Activated CD4-positive, alpha-beta T cell treated with anti-CD3 and anti-CD28 coated beads, Interleukin-2, amount 10 ng/mL, durations not matched to agents 7 days and 5 days (primary cell): ENCODE measurements at regions not wholly inside any gene's neighbourhood (a gene's known extent, or its start where the extent isn't known, plus 50 kb on each side); places are given as distances from the start of the nearest gene placed in this dataset.
"Not testable (repeated sequence)": the region's sequence is repeated elsewhere in the genome, so short reads cannot be mapped to it uniquely, and the experiment has no call there.

ENCODE experiments used
- CTCF ChIA-PET: fragments of 350-600 bp; sonication (Branson Sonifier 250); formaldehyde crosslinking; loops from one replicate; lab custom pipeline; 2021; ENCODE audit warnings: antibody characterized with exemption; lab: Charles Lee
- POLR2A ChIA-PET: fragments of 350-600 bp; sonication (Branson Sonifier 250); formaldehyde crosslinking; loops from one replicate; lab custom pipeline; 2021; ENCODE audit warnings: antibody characterized with exemption; lab: Charles Lee
- DNase-seq: peaks from one replicate; pipeline ENCODE4 v3.0.0-alpha.2; 2020
- H3K27ac Mint-ChIP-seq: one replicate; pipeline ENCODE4 v1.8.0; 2021; ENCODE audit warnings: mild to moderate bottlenecking, moderate library complexity, mixed read lengths
- H3K27me3 Mint-ChIP-seq: one replicate; pipeline ENCODE4 v1.8.0; 2021; ENCODE audit warnings: mixed read lengths
- H3K36me3 Mint-ChIP-seq: one replicate; pipeline ENCODE4 v1.8.0; 2021; ENCODE audit warnings: low read depth, mixed read lengths
- H3K4me1 Mint-ChIP-seq: one replicate; pipeline ENCODE4 v1.8.0; 2021; ENCODE audit warnings: mixed read lengths
- H3K4me3 Mint-ChIP-seq: one replicate; pipeline ENCODE4 v1.8.0; 2021; ENCODE audit warnings: mild to moderate bottlenecking, moderate library complexity, mixed read lengths
- H3K9me3 Mint-ChIP-seq: one replicate; pipeline ENCODE4 v1.8.0; 2021; ENCODE audit warnings: mixed read lengths

DNA sequence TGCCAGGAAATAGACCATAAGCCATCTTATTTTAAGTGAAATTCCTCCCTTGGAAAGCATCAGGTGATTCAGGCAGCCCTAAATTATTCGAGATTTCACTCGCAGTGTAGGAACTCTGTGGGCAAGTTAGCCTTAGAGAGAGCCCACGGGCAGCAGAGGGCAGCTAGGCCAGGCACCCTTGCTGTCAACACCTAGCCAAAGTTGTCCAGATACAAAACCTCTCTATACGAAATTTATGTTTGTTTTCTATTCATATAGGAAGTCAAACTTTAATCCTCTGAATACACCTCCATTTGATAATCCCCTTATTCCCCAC lies 1043.5 kb downstream of the GATA3 start:
- Mint-ChIP-seq H3K4me1 (peaks cover 26% of the 10 kb centered on the region), H3K27me3 (no peaks in the 10 kb centered on the region), H3K9me3 (peaks cover 7% of the 10 kb centered on the region), H3K27ac (no peak overlapping the region), H3K4me3 (no peak overlapping the region), H3K36me3 (peaks cover 2% of the 10 kb centered on the region)
- POLR2A ChIA-PET = no interaction called here
- CTCF ChIA-PET = no interaction called here
- no peak for DNase-seq

DNA sequence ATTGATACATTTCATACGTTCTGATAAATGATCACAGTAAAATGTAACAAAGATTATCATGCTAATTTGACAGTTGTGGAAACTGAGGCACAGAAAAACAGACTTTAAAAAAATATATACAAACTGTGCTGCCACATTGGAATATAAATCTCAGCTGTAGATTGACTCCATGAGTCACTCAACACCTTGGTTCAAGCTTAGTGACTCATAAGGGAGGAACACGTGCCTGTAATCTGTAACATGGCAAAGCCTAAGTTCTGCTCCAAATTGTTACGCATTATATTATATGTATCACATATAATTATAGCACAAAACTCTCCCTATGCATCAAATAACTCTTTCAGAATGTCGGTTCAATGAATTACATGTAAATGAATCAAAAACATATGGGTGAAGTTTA lies 1047.5 kb downstream of the GATA3 start:
- no peaks in the 10 kb centered on the region for H3K9me3 Mint-ChIP-seq
- H3K27me3 Mint-ChIP-seq = no peaks in the 10 kb centered on the region
- no peak overlapping the region for H3K4me3 Mint-ChIP-seq
- CTCF ChIA-PET = no interaction called here
- H3K36me3 Mint-ChIP-seq = no peaks in the 10 kb centered on the region
- peaks cover 12% of the 10 kb centered on the region for H3K4me1 Mint-ChIP-seq
- POLR2A ChIA-PET = no interaction called here
- H3K27ac Mint-ChIP-seq = no peak overlapping the region
- no peak for DNase-seq

DNA sequence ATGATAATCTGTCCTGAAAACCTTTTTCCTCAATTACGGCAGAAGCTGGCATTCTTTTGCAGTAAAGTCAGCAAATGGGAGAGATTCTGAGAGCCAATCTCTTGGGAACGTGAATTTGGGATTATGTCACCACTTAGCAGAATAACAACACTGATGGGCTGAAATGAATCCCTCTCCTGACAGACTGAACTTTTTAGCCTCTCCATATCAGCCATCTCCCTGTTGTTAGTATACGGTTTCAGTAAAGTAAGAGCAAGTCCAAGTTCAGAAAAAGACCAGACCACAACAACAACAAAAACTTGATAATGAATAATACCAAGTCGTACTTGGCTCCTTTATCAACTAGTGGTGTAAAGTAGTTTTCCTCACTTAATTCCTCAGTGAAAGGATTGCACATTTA lies 1048.8 kb downstream of the GATA3 start:
- Mint-ChIP-seq H3K27ac (no peak overlapping the region), H3K4me1 (peaks cover 2% of the 10 kb centered on the region), H3K9me3 (no peaks in the 10 kb centered on the region), H3K27me3 (no peaks in the 10 kb centered on the region), H3K4me3 (no peak overlapping the region), H3K36me3 (no peaks in the 10 kb centered on the region)
- ChIA-PET CTCF (no interaction called here), POLR2A (no interaction called here)
- no peak for DNase-seq

DNA sequence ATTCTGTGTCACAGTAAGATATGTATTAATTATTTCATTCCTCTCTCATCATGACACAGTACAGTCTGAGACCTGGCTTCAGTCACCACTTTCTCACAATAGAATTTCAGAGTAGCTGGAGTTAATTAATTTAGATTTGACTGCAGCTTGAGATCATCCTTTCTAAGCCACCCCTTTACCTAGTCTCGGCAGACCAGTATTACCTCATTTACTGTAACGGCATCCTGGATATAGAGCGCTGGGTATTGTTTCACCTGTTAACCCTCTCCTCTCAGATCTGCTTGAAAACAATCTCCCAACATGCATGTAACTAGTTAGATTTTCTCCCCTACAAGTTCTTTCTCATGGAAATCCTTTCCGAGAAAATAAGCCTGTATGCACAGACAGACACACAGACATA lies 1057.5 kb downstream of the GATA3 start:
- no peak for DNase-seq
- CTCF ChIA-PET = no interaction called here
- POLR2A ChIA-PET = no interaction called here
- H3K4me1 Mint-ChIP-seq = no peaks in the 10 kb centered on the region
- no peaks in the 10 kb centered on the region for H3K27me3 Mint-ChIP-seq
- H3K36me3 Mint-ChIP-seq = no peaks in the 10 kb centered on the region
- H3K9me3 Mint-ChIP-seq = no peaks in the 10 kb centered on the region
- no peak overlapping the region for H3K27ac Mint-ChIP-seq
- H3K4me3 Mint-ChIP-seq = no peak overlapping the region

DNA sequence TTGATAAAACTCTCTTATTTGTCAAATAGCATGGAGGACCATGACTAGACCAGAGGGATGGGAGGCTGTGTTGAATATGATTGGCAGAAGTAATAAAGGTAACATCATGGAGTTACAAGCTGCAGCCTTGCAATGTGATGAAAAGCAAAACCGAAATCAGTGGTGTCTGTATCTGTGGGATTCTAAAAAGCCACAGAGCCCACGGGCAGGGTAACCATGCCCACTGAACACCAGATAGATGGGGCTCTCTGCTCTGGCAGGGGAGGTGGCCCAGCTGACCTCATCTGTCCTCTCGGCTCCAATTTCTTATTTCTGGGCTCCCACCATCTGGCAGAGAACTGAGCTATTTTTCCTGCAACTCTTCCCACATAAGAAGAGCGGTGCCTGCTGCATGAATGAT lies 1072.2 kb downstream of the GATA3 start:
- Mint-ChIP-seq H3K4me3 (no peak overlapping the region), H3K27me3 (no peaks in the 10 kb centered on the region), H3K9me3 (no peaks in the 10 kb centered on the region), H3K4me1 (no peaks in the 10 kb centered on the region), H3K36me3 (no peaks in the 10 kb centered on the region), H3K27ac (no peak overlapping the region)
- ChIA-PET CTCF (no interaction called here), POLR2A (no interaction called here)
- no peak for DNase-seq

DNA sequence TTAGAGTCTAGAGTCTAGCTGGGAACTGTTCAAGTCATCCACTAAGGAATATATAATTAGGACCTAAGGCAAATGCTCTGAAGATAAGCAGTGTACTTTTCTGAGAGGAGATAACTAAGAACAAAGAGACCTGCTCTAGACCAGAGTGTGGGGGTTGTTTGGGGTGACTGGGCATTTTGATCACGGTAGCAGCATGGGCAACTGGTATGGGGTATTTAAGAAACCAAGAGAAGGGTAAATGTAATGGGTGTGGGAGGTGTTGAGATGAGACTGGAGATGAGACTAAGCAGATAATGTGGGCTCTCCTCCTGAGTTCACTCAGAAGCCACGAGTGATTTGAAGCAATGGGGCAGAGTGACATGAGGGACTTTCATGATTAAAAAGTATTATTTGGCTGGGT lies 1082.9 kb downstream of the GATA3 start:
- DNase-seq = no peak
- H3K9me3 Mint-ChIP-seq = no peaks in the 10 kb centered on the region
- no peaks in the 10 kb centered on the region for H3K4me1 Mint-ChIP-seq
- CTCF ChIA-PET = no interaction called here
- H3K36me3 Mint-ChIP-seq = no peaks in the 10 kb centered on the region
- POLR2A ChIA-PET = no interaction called here
- no peak overlapping the region for H3K4me3 Mint-ChIP-seq
- no peaks in the 10 kb centered on the region for H3K27me3 Mint-ChIP-seq
- H3K27ac Mint-ChIP-seq = no peak overlapping the region

DNA sequence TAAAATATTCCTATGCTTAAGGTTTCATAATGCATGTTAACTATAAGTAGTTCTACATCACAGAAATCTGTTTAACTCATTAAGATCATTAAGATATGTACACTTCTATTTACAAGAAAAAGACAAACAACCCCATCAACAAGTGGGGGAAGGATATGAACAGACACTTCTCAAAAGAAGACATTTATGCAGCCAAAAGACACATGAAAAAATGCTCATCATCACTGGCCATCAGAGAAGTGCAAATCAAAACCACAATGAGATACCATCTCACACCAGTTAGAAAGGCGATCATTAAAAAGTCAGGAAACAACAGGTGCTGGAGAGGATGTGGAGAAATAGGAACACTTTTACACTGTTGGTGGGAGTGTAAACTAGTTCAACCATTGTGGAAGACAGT lies 1084.3 kb downstream of the GATA3 start:
- H3K36me3 Mint-ChIP-seq, POLR2A ChIA-PET, H3K27me3 Mint-ChIP-seq, CTCF ChIA-PET, DNase-seq, H3K27ac Mint-ChIP-seq, H3K4me1 Mint-ChIP-seq, H3K4me3 Mint-ChIP-seq, H3K9me3 Mint-ChIP-seq: not testable (repeated sequence)

DNA sequence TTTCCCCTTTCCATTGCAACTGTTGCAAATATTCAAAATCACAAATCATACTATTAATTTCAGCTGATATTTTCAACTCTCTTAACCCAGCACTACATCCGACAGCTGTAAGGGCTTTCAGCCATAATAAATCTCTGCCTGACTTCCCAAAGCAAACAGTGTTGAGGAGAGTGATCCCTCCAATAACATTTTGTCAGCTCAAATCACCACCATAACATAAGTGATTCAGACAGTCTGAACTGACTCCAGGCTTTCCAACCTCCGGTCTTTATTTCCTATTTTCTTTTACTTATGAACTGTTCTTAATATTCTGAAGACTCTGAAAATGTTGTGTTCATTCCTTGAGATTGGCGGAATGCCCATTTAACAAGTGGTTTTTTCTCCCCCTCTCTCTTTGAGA lies 1085.9 kb downstream of the GATA3 start:
- no peaks in the 10 kb centered on the region for H3K4me1 Mint-ChIP-seq
- H3K4me3 Mint-ChIP-seq = no peak overlapping the region
- no peaks in the 10 kb centered on the region for H3K27me3 Mint-ChIP-seq
- DNase-seq = no peak
- no peak overlapping the region for H3K27ac Mint-ChIP-seq
- ChIA-PET POLR2A (no interaction called here), CTCF (no interaction called here)
- H3K36me3 Mint-ChIP-seq = no peaks in the 10 kb centered on the region
- no peaks in the 10 kb centered on the region for H3K9me3 Mint-ChIP-seq

DNA sequence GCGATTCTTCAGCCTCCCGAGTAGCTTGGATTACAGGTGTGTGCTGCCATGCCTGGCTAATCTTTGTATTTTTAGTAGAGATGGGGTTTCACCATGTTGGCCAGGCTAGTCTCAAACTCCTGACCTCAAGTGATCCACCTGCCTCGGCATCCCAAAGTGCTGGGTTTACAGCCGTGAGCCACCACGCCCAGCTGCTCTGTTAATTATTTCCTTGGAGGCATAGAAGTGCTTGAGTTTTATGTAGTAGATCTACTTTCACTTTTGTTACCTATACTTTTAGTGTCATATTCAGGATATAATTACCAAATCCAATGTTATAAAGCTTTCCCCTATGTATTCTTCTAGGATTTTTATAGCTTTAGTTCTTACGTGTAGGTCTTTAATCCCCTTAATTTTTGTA lies 1093.0 kb downstream of the GATA3 start:
- H3K9me3 Mint-ChIP-seq = no peaks in the 10 kb centered on the region
- CTCF ChIA-PET = interaction anchor here (0.7 kb wide), 1 partner anchor 1242 kb away, joined by 3 read pairs; no protein-coding TSS in a partner anchor
- no peaks in the 10 kb centered on the region for H3K36me3 Mint-ChIP-seq
- no peaks in the 10 kb centered on the region for H3K27me3 Mint-ChIP-seq
- DNase-seq = no peak
- no peak overlapping the region for H3K27ac Mint-ChIP-seq
- H3K4me3 Mint-ChIP-seq = no peak overlapping the region
- POLR2A ChIA-PET = no interaction called here
- H3K4me1 Mint-ChIP-seq = no peaks in the 10 kb centered on the region

DNA sequence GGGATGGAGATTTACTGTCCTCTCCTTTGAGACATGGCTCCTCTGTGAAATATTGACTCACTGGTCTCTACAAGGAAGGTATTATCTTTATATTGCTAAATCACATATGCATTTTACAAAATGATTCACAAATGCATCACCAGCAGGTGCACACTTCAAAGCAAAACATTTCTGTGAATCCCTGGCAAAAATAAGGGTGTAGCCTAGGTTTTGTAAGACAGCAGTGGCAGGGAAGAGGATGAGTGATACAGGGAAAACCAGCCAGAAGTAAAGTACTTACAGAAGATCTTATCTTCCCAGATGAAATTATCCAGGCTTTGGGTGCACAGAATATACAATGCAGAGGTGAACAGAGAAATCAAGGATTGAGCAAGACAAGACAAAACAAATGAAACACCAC lies 1094.6 kb downstream of the GATA3 start:
- Mint-ChIP-seq H3K4me3 (no peak overlapping the region), H3K27ac (no peak overlapping the region), H3K27me3 (no peaks in the 10 kb centered on the region), H3K36me3 (no peaks in the 10 kb centered on the region), H3K9me3 (no peaks in the 10 kb centered on the region), H3K4me1 (no peaks in the 10 kb centered on the region)
- no peak for DNase-seq
- ChIA-PET POLR2A (no interaction called here), CTCF (no interaction called here)

DNA sequence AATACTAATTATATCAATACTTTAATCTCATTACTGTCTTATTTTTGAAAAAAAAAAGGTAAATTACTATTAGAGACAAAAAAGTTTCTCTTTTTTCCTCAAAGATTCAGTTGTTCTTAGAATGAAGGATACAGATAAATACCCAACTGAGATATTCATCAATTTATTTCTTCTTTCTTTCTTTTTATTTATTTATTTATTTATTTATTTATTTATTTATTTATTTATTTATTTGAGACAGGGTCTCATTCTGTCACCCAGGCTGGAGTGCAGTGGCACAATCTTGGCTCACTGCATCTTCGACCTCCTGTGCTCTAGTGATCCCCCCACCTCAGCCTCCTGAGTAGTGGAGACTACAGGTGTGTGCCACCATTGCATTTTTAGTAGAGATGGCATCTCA lies 1098.6 kb downstream of the GATA3 start:
- H3K36me3 Mint-ChIP-seq, H3K4me3 Mint-ChIP-seq, H3K27me3 Mint-ChIP-seq, H3K4me1 Mint-ChIP-seq, POLR2A ChIA-PET, H3K27ac Mint-ChIP-seq, DNase-seq, CTCF ChIA-PET, H3K9me3 Mint-ChIP-seq: not testable (repeated sequence)

DNA sequence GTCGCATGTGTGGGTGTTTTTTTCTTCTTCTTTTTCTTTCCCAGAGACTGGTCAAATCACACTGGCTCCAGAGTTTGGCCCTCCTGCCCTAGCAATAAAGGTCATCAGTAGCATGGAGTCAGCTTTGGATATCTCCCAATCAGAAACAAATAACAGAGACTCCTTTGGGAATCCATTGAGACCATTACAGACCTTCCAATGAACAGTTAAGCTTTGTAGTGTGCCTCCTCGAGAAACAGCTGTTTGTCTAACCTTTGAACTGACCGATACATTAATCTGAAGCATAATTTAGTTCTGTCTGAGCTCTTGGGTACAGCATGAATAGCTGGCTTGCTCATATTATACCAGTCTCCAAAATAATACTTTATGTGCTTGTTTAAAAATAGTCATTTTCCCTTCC lies 1103.2 kb downstream of the GATA3 start:
- Mint-ChIP-seq H3K4me3 (no peak overlapping the region), H3K9me3 (peaks cover 14% of the 10 kb centered on the region), H3K27me3 (no peaks in the 10 kb centered on the region), H3K27ac (no peak overlapping the region), H3K4me1 (no peaks in the 10 kb centered on the region), H3K36me3 (no peaks in the 10 kb centered on the region)
- DNase-seq = no peak
- CTCF ChIA-PET = no interaction called here
- POLR2A ChIA-PET = no interaction called here

DNA sequence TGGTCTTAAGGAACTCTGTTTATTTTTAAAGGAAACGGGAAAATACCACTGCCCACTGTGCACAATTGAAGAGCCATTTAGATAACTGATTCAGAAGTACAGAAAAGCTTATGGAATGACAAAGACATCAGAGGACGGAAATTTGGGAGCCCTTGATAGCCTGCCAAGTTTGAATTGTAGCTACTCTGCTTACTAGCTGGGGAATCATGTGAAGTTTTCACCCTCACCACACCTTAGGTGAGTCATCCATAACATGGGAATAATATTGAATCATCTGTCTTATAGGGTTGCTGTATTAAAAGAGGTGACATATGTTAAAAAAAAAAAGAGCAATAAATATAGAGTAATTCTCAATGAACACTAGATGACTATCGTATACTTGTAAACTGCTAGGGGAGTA lies 1104.2 kb downstream of the GATA3 start:
- DNase-seq = no peak
- CTCF ChIA-PET = interaction anchor here (0.5 kb wide), 1 partner anchor 402 kb away, joined by 4 read pairs; no protein-coding TSS in a partner anchor
- H3K36me3 Mint-ChIP-seq = no peaks in the 10 kb centered on the region
- POLR2A ChIA-PET = no interaction called here
- H3K4me1 Mint-ChIP-seq = peaks cover 4% of the 10 kb centered on the region
- H3K9me3 Mint-ChIP-seq = peaks cover 17% of the 10 kb centered on the region
- no peaks in the 10 kb centered on the region for H3K27me3 Mint-ChIP-seq
- no peak overlapping the region for H3K4me3 Mint-ChIP-seq
- H3K27ac Mint-ChIP-seq = no peak overlapping the region

DNA sequence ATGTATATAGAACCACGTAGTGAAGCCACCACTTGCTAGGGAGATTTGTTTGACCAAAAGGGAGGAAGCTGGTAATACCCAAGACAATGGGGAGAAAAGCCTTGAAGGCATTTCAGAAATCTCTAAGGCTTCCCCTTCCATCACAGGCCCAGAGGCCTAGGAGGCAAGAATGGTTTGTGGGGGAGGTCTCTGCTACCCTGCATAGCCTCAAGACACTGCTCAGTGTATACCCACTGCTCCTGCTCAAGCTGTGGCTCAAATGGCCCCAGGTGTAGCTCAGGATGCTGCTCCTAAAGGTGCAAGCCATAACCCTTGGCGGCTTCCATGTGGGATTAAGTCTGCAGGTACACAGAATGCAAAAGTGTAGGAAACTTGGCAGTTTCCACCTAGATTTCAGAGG lies 1105.8 kb downstream of the GATA3 start:
- no peak overlapping the region for H3K4me3 Mint-ChIP-seq
- ChIA-PET CTCF (no interaction called here), POLR2A (no interaction called here)

More for the DNA sequence above, 1105.8 kb downstream of the GATA3 start:
- Mint-ChIP-seq H3K4me1 (peaks cover 7% of the 10 kb centered on the region), H3K36me3 (no peaks in the 10 kb centered on the region), H3K9me3 (peaks cover 20% of the 10 kb centered on the region), H3K27ac (no peak overlapping the region), H3K27me3 (no peaks in the 10 kb centered on the region)
- no peak for DNase-seq
